Spinal cord (tissue), 9 donors: ENCODE measurements at regions not wholly inside any gene's neighbourhood (a gene's known extent, or its start where the extent isn't known, plus 50 kb on each side); places are given as distances from the start of the nearest gene placed in this dataset.
A peak's percentile ranks its signal among the peaks of the same experiment; 100 is the strongest.

Experiments used
- DNase-seq, 6 donors: peaks; one replicate each; pipeline versions ENCODE4 v3.0.0 to v3.0.0-alpha.2; 2013 to 2015; ENCODE audit warnings: low spot score in 6 of 6, low read depth in 4 of 6
- H3K27ac ChIP-seq: one replicate; pipeline ENCODE4 v1.5.1; 2013; ENCODE audit warnings: low read depth, low read length, control low read depth
- H3K27me3 ChIP-seq: one replicate; pipeline ENCODE4 v1.6.1; 2013; ENCODE audit warnings: low read length; ENCODE audit not compliant: control insufficient read depth, insufficient read depth
- H3K36me3 ChIP-seq: one replicate; pipeline ENCODE4 v1.6.1; 2013; ENCODE audit warnings: low read length; ENCODE audit not compliant: control insufficient read depth, insufficient read depth
- H3K4me1 ChIP-seq: one replicate; pipeline ENCODE4 v1.6.1; 2013; ENCODE audit warnings: low read length; ENCODE audit not compliant: control insufficient read depth, insufficient read depth
- H3K4me3 ChIP-seq: one replicate; pipeline ENCODE4 v1.5.1; 2013; ENCODE audit warnings: low read depth, low read length, control low read depth
- H3K9me3 ChIP-seq: one replicate; pipeline ENCODE4 v1.6.1; 2013; ENCODE audit warnings: low read length; ENCODE audit not compliant: control insufficient read depth, insufficient read depth
- WGBS: methylation state at CpG from one replicate; pipeline ENCODE4 v1.1.5; 2013; ENCODE audit warnings: missing lambda C conversion rate; ENCODE audit not compliant: insufficient coverage; 5-methylcytosine and 5-hydroxymethylcytosine counted together
- donor health status: healthy.

DNA sequence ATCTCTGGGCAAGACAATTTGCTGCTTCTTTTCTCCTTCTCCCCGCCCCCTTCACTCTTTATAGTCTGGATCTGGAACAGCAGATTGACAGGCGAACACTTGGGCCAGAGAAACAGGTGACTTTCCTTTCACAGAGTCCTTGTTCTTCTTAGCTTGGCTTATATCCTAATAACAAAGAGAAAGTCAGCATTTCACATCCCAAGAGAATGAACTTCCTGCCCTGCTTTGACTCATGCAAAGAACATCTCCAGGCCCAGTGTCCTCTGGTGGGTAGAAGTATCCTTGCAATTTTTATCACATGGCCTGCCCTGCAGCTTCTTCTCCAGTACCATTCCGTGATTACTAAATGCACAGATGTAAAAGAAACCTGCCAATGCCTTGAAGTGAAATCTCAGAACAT is 764.4 kb downstream of the ADGRL2 start:
- no peaks in the 10 kb centered on the region for H3K9me3 ChIP-seq
- WGBS = 60% methylated on average over 2 of the region's 3 CpGs
- H3K4me1 ChIP-seq = no peaks in the 10 kb centered on the region
- no peaks in the 10 kb centered on the region for H3K27me3 ChIP-seq
- no peak overlapping the region for H3K27ac ChIP-seq
- DNase-seq = peak in 2 of 6 donors; percentile 9 to 34
- H3K36me3 ChIP-seq = no peaks in the 10 kb centered on the region
- no peak overlapping the region for H3K4me3 ChIP-seq

GRCh38 chr1:82564333-82564732 is 763.6 kb downstream of the ADGRL2 start:
- Histone ChIP-seq H3K36me3 (no peaks in the 10 kb centered on the region), H3K4me3 (no peak overlapping the region), H3K27ac (no peak overlapping the region), H3K27me3 (no peaks in the 10 kb centered on the region), H3K9me3 (no peaks in the 10 kb centered on the region), H3K4me1 (no peaks in the 10 kb centered on the region)
- peak in 1 of 6 donors; percentile 36 for DNase-seq
- WGBS = 73% methylated on average over 2 of the region's 2 CpGs

DNA sequence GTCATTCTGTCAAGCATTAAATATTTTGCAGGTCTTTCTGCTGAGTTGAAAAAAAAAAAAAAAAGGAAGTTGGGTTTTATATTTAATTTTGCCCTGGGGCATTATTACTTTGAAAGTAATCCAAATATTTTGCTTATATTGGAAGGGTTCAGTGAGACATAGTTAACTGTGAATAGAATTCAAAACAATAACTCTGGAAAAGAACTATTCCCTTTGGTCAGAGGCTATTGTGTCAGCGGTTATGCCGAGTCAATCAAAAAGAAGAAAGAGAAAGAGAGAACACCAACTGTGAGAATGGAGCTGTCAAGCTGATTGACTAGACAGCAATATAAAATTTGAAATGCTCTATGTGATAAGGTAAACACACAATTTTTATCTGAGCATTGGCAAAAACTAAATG is 761.7 kb downstream of the ADGRL2 start:
- H3K27ac ChIP-seq = no peak overlapping the region
- H3K4me3 ChIP-seq = no peak overlapping the region
- H3K27me3 ChIP-seq = no peaks in the 10 kb centered on the region
- peak in 1 of 6 donors; percentile 40 for DNase-seq
- 33% methylated on average over 2 of the region's 2 CpGs for WGBS
- no peaks in the 10 kb centered on the region for H3K9me3 ChIP-seq
- no peaks in the 10 kb centered on the region for H3K36me3 ChIP-seq
- no peaks in the 10 kb centered on the region for H3K4me1 ChIP-seq

DNA sequence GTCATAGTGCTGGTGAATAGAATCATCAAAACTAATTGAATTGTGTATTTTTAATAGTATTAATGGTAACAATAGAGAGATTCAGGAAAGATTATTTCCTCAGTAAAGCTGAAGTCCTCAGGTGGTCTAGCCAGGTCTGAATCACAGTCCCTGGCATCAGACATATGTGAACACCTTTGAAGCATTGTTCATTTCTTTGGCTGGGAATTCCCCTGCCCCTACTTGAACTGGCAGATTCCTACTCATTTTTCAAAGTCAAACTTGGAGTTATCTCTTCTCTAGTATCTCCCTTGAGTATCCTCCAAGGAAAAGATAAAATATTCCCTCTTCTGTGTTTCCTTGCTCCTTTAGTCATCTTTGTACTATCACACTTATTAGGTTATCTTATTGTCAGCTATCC is 759.8 kb downstream of the ADGRL2 start:
- no peak for DNase-seq
- Histone ChIP-seq H3K4me3 (no peak overlapping the region), H3K27ac (no peak overlapping the region), H3K4me1 (no peaks in the 10 kb centered on the region), H3K27me3 (no peaks in the 10 kb centered on the region), H3K9me3 (no peaks in the 10 kb centered on the region), H3K36me3 (no peaks in the 10 kb centered on the region)

DNA sequence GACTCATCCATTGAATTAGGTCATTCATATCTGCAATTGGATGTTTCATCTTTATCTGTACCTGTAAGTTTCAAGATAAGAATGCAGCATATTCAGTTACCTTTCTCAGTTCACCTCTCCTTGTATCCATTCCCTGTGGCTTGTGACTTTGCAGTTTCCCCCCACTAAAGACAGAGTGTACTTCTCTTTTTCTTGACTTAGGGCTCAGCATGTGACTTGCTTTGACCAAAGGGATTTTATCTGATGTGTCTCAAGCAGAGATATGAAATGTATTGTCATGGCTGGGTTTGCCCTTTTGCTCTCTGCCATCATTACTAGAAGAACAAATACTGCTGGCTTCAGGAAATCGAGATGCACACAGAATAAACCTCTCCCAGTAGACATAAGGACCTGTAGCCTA is 754.8 kb downstream of the ADGRL2 start:
- no peaks in the 10 kb centered on the region for H3K27me3 ChIP-seq
- no peak for DNase-seq

GRCh38 chr1:82549841-82550240 is 749.1 kb downstream of the ADGRL2 start:
- WGBS = 88% methylated on average over 3 of the region's 4 CpGs
- no peak overlapping the region for H3K27ac ChIP-seq
- H3K27me3 ChIP-seq = no peaks in the 10 kb centered on the region
- no peak for DNase-seq
- no peaks in the 10 kb centered on the region for H3K4me1 ChIP-seq
- H3K4me3 ChIP-seq = no peak overlapping the region
- peaks cover 2% of the 10 kb centered on the region for H3K9me3 ChIP-seq
- no peaks in the 10 kb centered on the region for H3K36me3 ChIP-seq

More for the DNA sequence above, 754.8 kb downstream of the ADGRL2 start:
- Histone ChIP-seq H3K9me3 (no peaks in the 10 kb centered on the region), H3K4me1 (no peaks in the 10 kb centered on the region), H3K27ac (no peak overlapping the region), H3K36me3 (no peaks in the 10 kb centered on the region), H3K4me3 (no peak overlapping the region)
- WGBS = 40% methylated on average over 1 of the region's 1 CpG

DNA sequence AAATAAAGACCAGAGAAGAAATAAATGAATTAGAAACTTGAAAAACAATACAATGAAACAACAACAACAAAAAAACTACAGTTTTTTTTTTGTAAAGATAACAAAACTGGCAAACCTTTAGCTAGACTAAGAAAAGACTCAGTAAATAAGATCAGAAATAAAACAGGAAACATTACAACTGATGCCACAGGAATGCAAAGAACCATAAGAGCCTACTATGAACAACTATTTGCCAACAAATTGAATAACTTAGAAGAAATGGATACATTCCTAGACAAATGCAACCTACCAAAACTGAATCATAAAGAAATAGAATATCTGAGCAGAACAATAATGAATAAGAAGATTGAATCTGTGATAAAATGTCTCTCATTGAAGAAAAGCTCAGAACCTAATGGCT is 742.0 kb downstream of the ADGRL2 start:
- H3K4me1 ChIP-seq = no peaks in the 10 kb centered on the region
- H3K36me3 ChIP-seq = no peaks in the 10 kb centered on the region
- peaks cover 2% of the 10 kb centered on the region for H3K9me3 ChIP-seq
- no peaks in the 10 kb centered on the region for H3K27me3 ChIP-seq
- DNase-seq = no peak
- no peak overlapping the region for H3K4me3 ChIP-seq
- no peak overlapping the region for H3K27ac ChIP-seq

- WGBS = 100% methylated on average over 1 of the region's 4 CpGs
- H3K27ac ChIP-seq = no peak overlapping the region
- H3K27me3 ChIP-seq = no peaks in the 10 kb centered on the region
- no peaks in the 10 kb centered on the region for H3K4me1 ChIP-seq
- peaks cover 2% of the 10 kb centered on the region for H3K9me3 ChIP-seq
- H3K4me3 ChIP-seq = no peak overlapping the region
- no peaks in the 10 kb centered on the region for H3K36me3 ChIP-seq
- DNase-seq = no peak
Measured at GRCh38 chr1:82542141-82542540, 741.4 kb downstream of the ADGRL2 start.

GRCh38 chr1:82540006-82540405 is 739.3 kb downstream of the ADGRL2 start:
- no peaks in the 10 kb centered on the region for H3K36me3 ChIP-seq
- no peak for DNase-seq
- H3K9me3 ChIP-seq = no peaks in the 10 kb centered on the region
- no CpG with 5 or more reads among the region's 2 CpGs for WGBS
- H3K27me3 ChIP-seq = no peaks in the 10 kb centered on the region
- H3K27ac ChIP-seq = no peak overlapping the region
- H3K4me3 ChIP-seq = no peak overlapping the region
- no peaks in the 10 kb centered on the region for H3K4me1 ChIP-seq

- H3K27ac ChIP-seq = no peak overlapping the region
- H3K9me3 ChIP-seq = no peaks in the 10 kb centered on the region
- DNase-seq = no peak
- no peaks in the 10 kb centered on the region for H3K27me3 ChIP-seq
- H3K4me3 ChIP-seq = no peak overlapping the region
- no peaks in the 10 kb centered on the region for H3K4me1 ChIP-seq
- H3K36me3 ChIP-seq = no peaks in the 10 kb centered on the region
Measured at GRCh38 chr1:82538876-82539275, 738.1 kb downstream of the ADGRL2 start.

GRCh38 chr1:82534996-82535395 is 734.3 kb downstream of the ADGRL2 start:
- Histone ChIP-seq H3K9me3 (peaks cover 4% of the 10 kb centered on the region), H3K36me3 (no peaks in the 10 kb centered on the region), H3K27me3 (no peaks in the 10 kb centered on the region), H3K4me3 (no peak overlapping the region), H3K27ac (no peak overlapping the region), H3K4me1 (no peaks in the 10 kb centered on the region)
- 90% methylated on average over 5 of the region's 6 CpGs for WGBS
- no peak for DNase-seq
